GM23248 (cell line): ENCODE measurements at regions not wholly inside any gene's neighbourhood (a gene's known extent, or its start where the extent isn't known, plus 50 kb on each side); places are given as distances from the start of the nearest gene placed in this dataset.

Source experiments
- DNase-seq: peaks from one replicate; pipeline ENCODE4 v3.0.0-alpha.2; 2015
- H2AFZ ChIP-seq: fragments of 200-600 bp; sonication (generic); 2 replicates; pipeline ENCODE4 v1.6.1; 2016; ENCODE audit warnings: antibody characterized with exemption
- H3F3A ChIP-seq: fragments of 200-600 bp; sonication (generic); 2 replicates; pipeline ENCODE4 v1.6.1; 2016; ENCODE audit warnings: mild to moderate bottlenecking, antibody characterized with exemption, mixed run types; ENCODE audit not compliant: insufficient read depth
- H3K27ac ChIP-seq: fragments of 200-600 bp; sonication (generic); 2 replicates; pipeline ENCODE4 v1.5.1; 2016; ENCODE audit warnings: mild to moderate bottlenecking
- H3K27me3 ChIP-seq: fragments of 200-600 bp; sonication (generic); replicated peaks from 2 replicates; pipeline ENCODE4 v1.6.1; 2016; ENCODE audit warnings: mild to moderate bottlenecking; ENCODE audit not compliant: insufficient read depth
- H3K36me3 ChIP-seq: fragments of 200-600 bp; sonication (generic); 2 replicates; pipeline ENCODE4 v1.6.1; 2016; ENCODE audit warnings: low read depth, mild to moderate bottlenecking
- H3K4me1 ChIP-seq: fragments of 200-600 bp; sonication (generic); 2 replicates; pipeline ENCODE4 v1.6.1; 2016; ENCODE audit warnings: mild to moderate bottlenecking; ENCODE audit not compliant: insufficient read depth
- H3K4me2 ChIP-seq: fragments of 200-600 bp; sonication (generic); one replicate; pipeline ENCODE4 v1.6.1; 2016; ENCODE audit warnings: mild to moderate bottlenecking; ENCODE audit not compliant: unreplicated experiment
- H3K4me3 ChIP-seq: fragments of 200-600 bp; sonication (generic); 2 replicates; pipeline ENCODE4 v1.5.1; 2016; ENCODE audit warnings: mild to moderate bottlenecking
- H3K79me2 ChIP-seq: fragments of 200-600 bp; sonication (generic); 2 replicates; pipeline ENCODE4 v1.6.1; 2016; ENCODE audit warnings: mild to moderate bottlenecking; ENCODE audit not compliant: insufficient read depth
- H3K9ac ChIP-seq: fragments of 200-600 bp; sonication (generic); 2 replicates; pipeline ENCODE4 v1.6.1; 2016; ENCODE audit warnings: mild to moderate bottlenecking
- H3K9me2 ChIP-seq: fragments of 200-600 bp; sonication (generic); 2 replicates; pipeline ENCODE4 v1.6.1; 2016; ENCODE audit warnings: mixed run types, mild to moderate bottlenecking, moderate library complexity; ENCODE audit not compliant: insufficient read depth
- H3K9me3 ChIP-seq: fragments of 200-600 bp; sonication (generic); one replicate; pipeline ENCODE4 v1.6.1; 2017; ENCODE audit warnings: low read depth
- H4K20me1 ChIP-seq: fragments of 200-600 bp; sonication (generic); 2 replicates; pipeline ENCODE4 v1.6.0; 2016; ENCODE audit not compliant: insufficient read depth
- EZH2 ChIP-seq: fragments of 200-600 bp; sonication (generic); IDR thresholded peaks from 2 replicates; pipeline ENCODE4 v1.6.1; 2018; ENCODE audit warnings: antibody characterized with exemption, mild to moderate bottlenecking; ENCODE audit not compliant: insufficient read depth, poor library complexity, severe bottlenecking
- EZH2phosphoT487 ChIP-seq: fragments of 200-600 bp; sonication (generic); IDR thresholded peaks from 2 replicates; pipeline ENCODE4 v1.6.1; 2018; ENCODE audit warnings: antibody characterized with exemption, moderate library complexity, mild to moderate bottlenecking, low read depth; ENCODE audit not compliant: insufficient read depth
- WGBS, 2 experiments: methylation state at CpG; one replicate each; pipeline ENCODE4 v1.1.6; 2015 to 2017; ENCODE audit warnings: low lambda C conversion rate in 2 of 2, low coverage in 1 of 2; ENCODE audit errors: missing lambda C conversion rate in 2 of 2; 5-methylcytosine and 5-hydroxymethylcytosine counted together
- in situ Hi-C: fragments of 300-500 bp; cut with MboI; formaldehyde crosslinking; loops from 2 replicates; pipeline ENCODE4 v1.15.0; 2020

DNA sequence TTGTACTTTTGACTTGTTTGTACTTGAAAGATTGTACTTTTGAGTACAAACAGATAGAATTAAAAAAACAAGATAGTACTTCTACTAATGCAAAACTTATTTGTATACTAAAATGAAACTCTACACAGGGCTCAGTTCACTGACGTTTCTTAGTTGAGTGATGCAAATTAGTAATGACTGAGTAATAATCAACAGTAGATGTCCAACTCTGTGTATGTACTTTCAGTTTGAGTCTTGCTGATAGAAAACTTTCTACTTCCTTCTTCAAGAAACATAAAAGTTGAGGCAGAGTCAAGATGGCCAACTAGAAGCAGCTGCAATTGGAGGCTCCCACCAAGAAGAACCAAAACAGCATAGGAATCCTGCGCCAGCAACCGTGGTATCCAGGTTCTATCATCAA, 585.0 kb downstream of the NR4A2 start:
- no peaks in the 10 kb centered on the region for H3K4me1 ChIP-seq
- no peak overlapping the region for H3K4me2 ChIP-seq
- H4K20me1 ChIP-seq = no peaks in the 10 kb centered on the region
- no peak for DNase-seq
- WGBS, 2 experiments = 14 to 17% methylated on average over 3 of the region's 3 CpGs
- no peak for TF ChIP-seq EZH2
- no peak for TF ChIP-seq EZH2phosphoT487
- no peak overlapping the region for H2AFZ ChIP-seq
- no peaks in the 10 kb centered on the region for H3K36me3 ChIP-seq
- H3F3A ChIP-seq = no peaks in the 10 kb centered on the region
- H3K9ac ChIP-seq = no peak overlapping the region
- no peaks in the 10 kb centered on the region for H3K9me3 ChIP-seq
- H3K9me2 ChIP-seq = no peaks in the 10 kb centered on the region
- H3K4me3 ChIP-seq = no peak overlapping the region
- no peaks in the 10 kb centered on the region for H3K79me2 ChIP-seq
- H3K27me3 ChIP-seq = no peaks in the 10 kb centered on the region
- H3K27ac ChIP-seq = no peak overlapping the region
- in situ Hi-C loops = no loop called here

DNA sequence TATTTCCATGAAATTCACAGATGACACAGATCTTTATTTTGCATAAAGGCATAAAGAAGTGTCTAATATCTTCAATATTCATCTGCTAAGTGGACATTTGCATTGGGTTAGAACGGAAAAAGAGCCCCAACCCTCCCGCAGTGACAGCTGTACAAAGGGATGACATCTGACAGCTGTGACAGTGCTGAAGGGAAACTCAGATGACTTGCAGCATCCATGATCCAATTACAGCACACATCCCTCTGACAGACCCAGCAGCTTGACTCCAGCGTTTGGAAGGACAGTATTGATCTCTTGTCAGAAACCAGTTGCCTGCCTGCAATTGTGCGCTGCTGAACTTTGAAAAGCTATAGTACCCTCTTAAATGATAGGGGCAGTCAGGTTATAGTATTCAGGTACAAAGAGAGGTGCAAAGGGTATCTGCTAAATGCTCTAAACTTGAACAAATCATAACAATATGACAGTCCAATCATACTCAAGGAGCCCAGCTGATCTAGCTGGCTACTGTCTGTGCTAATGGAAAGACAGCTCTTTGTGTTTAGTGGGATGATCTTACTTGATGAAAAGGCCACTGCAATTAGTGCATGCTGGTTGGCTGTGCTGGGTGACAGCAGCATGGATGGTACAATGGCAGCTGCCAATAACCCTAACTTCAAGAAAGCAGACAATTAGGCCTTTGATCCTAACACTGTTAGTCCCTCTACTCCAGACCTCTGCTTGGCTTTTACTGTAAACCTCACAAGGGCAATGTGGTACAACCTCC, 599.2 kb downstream of the NR4A2 start:
- no peaks in the 10 kb centered on the region for H3K9me3 ChIP-seq
- H3K27ac ChIP-seq = no peak overlapping the region
- no peaks in the 10 kb centered on the region for H3K9me2 ChIP-seq
- no peaks in the 10 kb centered on the region for H3K4me1 ChIP-seq
- no peak overlapping the region for H3K4me3 ChIP-seq
- no peak for DNase-seq
- 2% methylated on average over 4 of the region's 4 CpGs for whole genome bisulfite sequencing, 2 experiments
- H3K36me3 ChIP-seq = no peaks in the 10 kb centered on the region
- no peaks in the 10 kb centered on the region for H3K27me3 ChIP-seq
- no peak for TF ChIP-seq EZH2phosphoT487
- TF ChIP-seq EZH2 = no peak
- no peaks in the 10 kb centered on the region for H3K79me2 ChIP-seq
- H3F3A ChIP-seq = no peaks in the 10 kb centered on the region
- no peak overlapping the region for H3K9ac ChIP-seq
- no peaks in the 10 kb centered on the region for H4K20me1 ChIP-seq
- in situ Hi-C loops = no loop called here
- H3K4me2 ChIP-seq = no peak overlapping the region
- no peak overlapping the region for H2AFZ ChIP-seq

DNA sequence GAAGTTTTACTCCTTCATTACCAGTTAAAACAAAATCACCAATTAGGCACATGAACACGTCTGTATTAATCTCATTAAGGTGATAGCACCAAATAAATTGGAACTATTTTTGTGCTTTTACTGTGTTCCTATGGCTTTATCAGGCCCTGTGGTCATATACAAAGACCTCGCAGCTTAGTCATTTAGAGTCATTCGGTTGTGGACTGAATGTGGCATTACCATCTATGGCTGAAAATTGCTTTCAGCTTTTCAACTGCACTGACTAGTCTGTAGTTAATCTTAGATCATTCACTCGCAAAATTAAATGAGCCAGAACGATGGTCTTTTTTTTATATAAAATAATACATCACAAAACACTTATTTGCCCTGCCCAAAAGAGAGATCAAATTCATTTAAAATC, 601.7 kb downstream of the NR4A2 start:
- no peaks in the 10 kb centered on the region for H3K79me2 ChIP-seq
- no peak for DNase-seq
- H2AFZ ChIP-seq = no peak overlapping the region
- H3K27ac ChIP-seq = no peak overlapping the region
- H3K4me2 ChIP-seq = no peak overlapping the region
- no peaks in the 10 kb centered on the region for H3K27me3 ChIP-seq
- no peaks in the 10 kb centered on the region for H3F3A ChIP-seq
- no peaks in the 10 kb centered on the region for H4K20me1 ChIP-seq
- TF ChIP-seq EZH2 = no peak
- TF ChIP-seq EZH2phosphoT487 = no peak
- no peak overlapping the region for H3K4me3 ChIP-seq
- no peaks in the 10 kb centered on the region for H3K36me3 ChIP-seq
- in situ Hi-C loops = no loop called here
- no peak overlapping the region for H3K9ac ChIP-seq
- no peaks in the 10 kb centered on the region for H3K4me1 ChIP-seq
- WGBS, 2 experiments = 36 to 40% methylated on average over 5 of the region's 5 CpGs
- no peaks in the 10 kb centered on the region for H3K9me3 ChIP-seq
- no peaks in the 10 kb centered on the region for H3K9me2 ChIP-seq

DNA sequence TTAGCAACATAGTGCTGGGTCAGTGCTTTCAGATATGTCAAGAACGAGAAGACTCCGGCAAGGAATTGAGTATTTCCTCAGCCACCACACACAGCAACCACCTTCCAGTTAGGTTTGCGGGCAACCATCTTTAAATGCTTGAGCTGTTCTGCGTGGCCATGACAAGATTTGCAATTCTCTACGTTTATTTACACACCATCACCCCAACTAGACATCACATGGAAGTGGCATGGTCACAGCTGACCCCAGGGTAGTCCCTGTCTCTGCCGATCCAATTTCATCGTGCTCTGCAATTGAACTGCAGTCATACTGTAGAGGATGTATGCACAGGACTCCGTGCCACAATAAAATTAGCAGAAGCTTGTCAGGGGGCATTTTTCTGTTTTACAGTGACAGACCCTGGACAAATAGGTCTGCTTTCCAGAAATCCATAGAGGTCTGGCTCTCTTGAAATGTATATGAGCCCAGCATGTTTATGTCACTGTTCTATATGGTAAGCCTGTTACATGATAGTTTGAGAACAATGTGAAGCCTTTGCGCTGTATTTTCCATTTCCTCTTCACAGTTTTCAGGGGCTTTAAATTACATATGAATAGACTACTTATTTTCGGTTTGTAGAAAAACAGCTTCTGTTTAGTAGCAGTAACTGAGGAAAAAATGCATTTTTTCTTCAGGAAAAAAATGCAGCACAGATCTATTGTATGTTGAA, 605.2 kb downstream of the NR4A2 start:
- no peak overlapping the region for H3K9ac ChIP-seq
- no peaks in the 10 kb centered on the region for H3K27me3 ChIP-seq
- no peak overlapping the region for H3K4me3 ChIP-seq
- H3K4me1 ChIP-seq = no peaks in the 10 kb centered on the region
- H3K79me2 ChIP-seq = no peaks in the 10 kb centered on the region
- no peak for DNase-seq
- no peaks in the 10 kb centered on the region for H3K9me3 ChIP-seq
- no peaks in the 10 kb centered on the region for H3F3A ChIP-seq
- 19% methylated on average over 10 of the region's 10 CpGs for WGBS, 2 experiments
- in situ Hi-C loops = no loop called here
- no peak overlapping the region for H3K4me2 ChIP-seq
- no peaks in the 10 kb centered on the region for H4K20me1 ChIP-seq
- H2AFZ ChIP-seq = no peak overlapping the region
- TF ChIP-seq EZH2 = no peak
- TF ChIP-seq EZH2phosphoT487 = no peak
- H3K36me3 ChIP-seq = no peaks in the 10 kb centered on the region
- no peaks in the 10 kb centered on the region for H3K9me2 ChIP-seq
- no peak overlapping the region for H3K27ac ChIP-seq

DNA sequence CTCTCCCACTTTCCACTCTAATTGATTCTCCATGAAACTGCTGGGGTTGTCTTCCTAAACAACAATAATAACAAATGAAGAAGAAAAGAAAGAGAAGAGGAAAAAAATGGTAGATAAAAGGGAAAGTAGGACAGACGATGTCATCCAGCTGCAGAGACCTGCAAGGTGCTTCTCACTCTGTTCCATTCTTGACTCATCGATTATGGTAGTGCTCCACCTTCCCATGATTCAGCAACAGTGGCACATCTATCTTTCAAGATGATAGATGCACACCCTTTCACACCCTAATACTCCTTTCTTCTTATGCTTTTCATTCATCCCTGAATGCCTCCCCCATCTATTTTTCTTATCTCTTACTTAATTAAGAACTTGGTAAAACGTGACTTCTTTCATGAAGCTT, 610.2 kb downstream of the NR4A2 start:
- Histone ChIP-seq H3K27me3 (no peaks in the 10 kb centered on the region), H3K4me2 (no peak overlapping the region), H3K36me3 (no peaks in the 10 kb centered on the region), H4K20me1 (no peaks in the 10 kb centered on the region), H3K4me3 (no peak overlapping the region), H3K79me2 (no peaks in the 10 kb centered on the region), H3K27ac (no peak overlapping the region), H3F3A (no peaks in the 10 kb centered on the region), H2AFZ (no peak overlapping the region), H3K4me1 (no peaks in the 10 kb centered on the region), H3K9me3 (no peaks in the 10 kb centered on the region), H3K9ac (no peak overlapping the region), H3K9me2 (no peaks in the 10 kb centered on the region)
- WGBS, 2 experiments = 37 to 38% methylated on average over 3 of the region's 3 CpGs
- no peak for TF ChIP-seq EZH2
- no peak for DNase-seq
- in situ Hi-C loops = no loop called here
